COR-L47 (cell line): ENCODE measurements at regions not wholly inside any gene's neighbourhood (a gene's known extent, or its start where the extent isn't known, plus 50 kb on each side); places are given as distances from the start of the nearest gene placed in this dataset.

Experiments
- DNase-seq: peaks from one replicate; lab custom pipeline; 2025; lab: John Stamatoyannopoulos, UW

GRCh38 chr9:96087669-96088299 is 212.3 kb downstream of the ERCC6L2 start:
- DNase-seq = peak; percentile 65

GRCh38 chr9:96086936-96087571 is 211.6 kb downstream of the ERCC6L2 start:
- no peak for DNase-seq

GRCh38 chr9:96085491-96086143 is 210.1 kb downstream of the ERCC6L2 start:
- DNase-seq = no peak

GRCh38 chr9:96084331-96084734 is 208.8 kb downstream of the ERCC6L2 start:
- DNase-seq = no peak

GRCh38 chr9:96082516-96083232 is 207.2 kb downstream of the ERCC6L2 start:
- no peak for DNase-seq

- DNase-seq = no peak
Observed at GRCh38 chr9:96080364-96080763, 204.9 kb downstream of the ERCC6L2 start.

GRCh38 chr9:96079779-96080178 is 204.3 kb downstream of the ERCC6L2 start:
- no peak for DNase-seq

- DNase-seq = no peak
Observed at GRCh38 chr9:96078897-96079490, 203.5 kb downstream of the ERCC6L2 start.

GRCh38 chr9:96075757-96076156 is 200.3 kb downstream of the ERCC6L2 start:
- no peak for DNase-seq

- DNase-seq = no peak
Observed at GRCh38 chr9:96075111-96075510, 199.6 kb downstream of the ERCC6L2 start.

GRCh38 chr9:96073531-96074480 is 198.3 kb downstream of the ERCC6L2 start:
- no peak for DNase-seq

GRCh38 chr9:96072930-96073329 is 197.4 kb downstream of the ERCC6L2 start:
- no peak for DNase-seq

- no peak for DNase-seq
Observed at GRCh38 chr9:96071815-96072124, 196.3 kb downstream of the ERCC6L2 start.

GRCh38 chr9:96071076-96071814 is 195.8 kb downstream of the ERCC6L2 start:
- DNase-seq = no peak

- no peak for DNase-seq
Observed at GRCh38 chr9:96069629-96070220, 194.2 kb downstream of the ERCC6L2 start.

GRCh38 chr9:96068511-96068910 is 193.0 kb downstream of the ERCC6L2 start:
- no peak for DNase-seq

GRCh38 chr9:96067600-96067999 is 192.1 kb downstream of the ERCC6L2 start:
- DNase-seq = no peak

GRCh38 chr9:96067004-96067403 is 191.5 kb downstream of the ERCC6L2 start:
- DNase-seq = no peak

GRCh38 chr9:96065482-96066251 is 190.2 kb downstream of the ERCC6L2 start:
- no peak for DNase-seq
